Hepatocyte (in vitro differentiated cells): ENCODE measurements at regions not wholly inside any gene's neighbourhood (a gene's known extent, or its start where the extent isn't known, plus 50 kb on each side); places are given as distances from the start of the nearest gene placed in this dataset.

Source experiments
- DNase-seq: peaks from one replicate; pipeline ENCODE4 v3.0.0-alpha.2; 2016; ENCODE audit warnings: low spot score
- H2AFZ ChIP-seq: fragments of 200-600 bp; sonication (generic); 2 replicates; pipeline ENCODE4 v1.6.0; 2016; ENCODE audit warnings: antibody characterized with exemption, mild to moderate bottlenecking
- H3K27ac ChIP-seq: fragments of 200-600 bp; sonication (generic); 2 replicates; pipeline ENCODE4 v1.5.1; 2016; ENCODE audit warnings: mild to moderate bottlenecking
- H3K27me3 ChIP-seq: fragments of 200-600 bp; sonication (generic); 2 replicates; pipeline ENCODE4 v1.6.1; 2016
- H3K36me3 ChIP-seq: fragments of 200-600 bp; sonication (generic); replicated peaks from 2 replicates; pipeline ENCODE4 v1.5.1; 2016; ENCODE audit warnings: low read depth; ENCODE audit not compliant: insufficient read depth
- H3K4me1 ChIP-seq: fragments of 200-600 bp; sonication (generic); 2 replicates; pipeline ENCODE4 v1.5.1; 2016; ENCODE audit warnings: mild to moderate bottlenecking, moderate library complexity; ENCODE audit not compliant: insufficient read depth
- H3K4me2 ChIP-seq: fragments of 200-600 bp; sonication (generic); 2 replicates; pipeline ENCODE4 v1.6.0; 2016
- H3K4me3 ChIP-seq: fragments of 200-600 bp; sonication (generic); 2 replicates; pipeline ENCODE4 v1.5.1; 2016; ENCODE audit warnings: mild to moderate bottlenecking
- H3K79me2 ChIP-seq: fragments of 200-600 bp; sonication (generic); 2 replicates; pipeline ENCODE4 v1.6.0; 2017; ENCODE audit warnings: mild to moderate bottlenecking
- H3K9me2 ChIP-seq: fragments of 200-600 bp; sonication (generic); replicated peaks from 2 replicates; pipeline ENCODE4 v1.6.0; 2017; ENCODE audit warnings: mild to moderate bottlenecking; ENCODE audit not compliant: insufficient read depth
- H3K9me3 ChIP-seq: fragments of 200-600 bp; sonication (generic); 2 replicates; pipeline ENCODE4 v1.5.1; 2016; ENCODE audit warnings: low read depth, mild to moderate bottlenecking
- H4K20me1 ChIP-seq: fragments of 200-600 bp; sonication (generic); 2 replicates; pipeline ENCODE4 v1.6.0; 2016; ENCODE audit warnings: mild to moderate bottlenecking; ENCODE audit not compliant: insufficient read depth, poor library complexity, severe bottlenecking
- EZH2 ChIP-seq: fragments of 200-600 bp; sonication (generic); IDR thresholded peaks from 2 replicates; pipeline ENCODE4 v1.6.1; 2016; ENCODE audit warnings: antibody characterized with exemption, mild to moderate bottlenecking, borderline replicate concordance
- EZH2phosphoT487 ChIP-seq: fragments of 200-600 bp; sonication (generic); IDR thresholded peaks from one replicate; pipeline ENCODE4 v1.6.1; 2018; ENCODE audit warnings: antibody characterized with exemption, mild to moderate bottlenecking, low read depth, moderate library complexity; ENCODE audit not compliant: unreplicated experiment, severe bottlenecking
- WGBS: methylation state at CpG from one replicate; pipeline ENCODE4 v1.1.6; 2016; ENCODE audit warnings: low lambda C conversion rate; ENCODE audit errors: missing lambda C conversion rate; 5-methylcytosine and 5-hydroxymethylcytosine counted together
- TF ChIP-seq, protein P1 (sequence below): fragments of 200-600 bp; sonication (generic); IDR thresholded peaks from 2 replicates; pipeline ENCODE4 v1.5.1; 2016; ENCODE audit warnings: antibody characterized with exemption, mild to moderate bottlenecking; ENCODE audit not compliant: poor library complexity

GRCh38 chr2:103335403-103335802 is 573.6 kb downstream of the TMEM182 start:
- WGBS = 92% methylated on average over 2 of the region's 2 CpGs
- H3K9me2 ChIP-seq = no peaks in the 10 kb centered on the region
- DNase-seq = no peak
- no peaks in the 10 kb centered on the region for H4K20me1 ChIP-seq
- no peak overlapping the region for H3K4me2 ChIP-seq
- H3K27ac ChIP-seq = no peak overlapping the region
- H3K79me2 ChIP-seq = no peaks in the 10 kb centered on the region
- H2AFZ ChIP-seq = no peak overlapping the region
- no peaks in the 10 kb centered on the region for H3K27me3 ChIP-seq
- TF ChIP-seq, protein P1, sequence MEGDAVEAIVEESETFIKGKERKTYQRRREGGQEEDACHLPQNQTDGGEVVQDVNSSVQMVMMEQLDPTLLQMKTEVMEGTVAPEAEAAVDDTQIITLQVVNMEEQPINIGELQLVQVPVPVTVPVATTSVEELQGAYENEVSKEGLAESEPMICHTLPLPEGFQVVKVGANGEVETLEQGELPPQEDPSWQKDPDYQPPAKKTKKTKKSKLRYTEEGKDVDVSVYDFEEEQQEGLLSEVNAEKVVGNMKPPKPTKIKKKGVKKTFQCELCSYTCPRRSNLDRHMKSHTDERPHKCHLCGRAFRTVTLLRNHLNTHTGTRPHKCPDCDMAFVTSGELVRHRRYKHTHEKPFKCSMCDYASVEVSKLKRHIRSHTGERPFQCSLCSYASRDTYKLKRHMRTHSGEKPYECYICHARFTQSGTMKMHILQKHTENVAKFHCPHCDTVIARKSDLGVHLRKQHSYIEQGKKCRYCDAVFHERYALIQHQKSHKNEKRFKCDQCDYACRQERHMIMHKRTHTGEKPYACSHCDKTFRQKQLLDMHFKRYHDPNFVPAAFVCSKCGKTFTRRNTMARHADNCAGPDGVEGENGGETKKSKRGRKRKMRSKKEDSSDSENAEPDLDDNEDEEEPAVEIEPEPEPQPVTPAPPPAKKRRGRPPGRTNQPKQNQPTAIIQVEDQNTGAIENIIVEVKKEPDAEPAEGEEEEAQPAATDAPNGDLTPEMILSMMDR = no peak
- TF ChIP-seq EZH2 (no peak), EZH2phosphoT487 (no peak)
- no peaks in the 10 kb centered on the region for H3K36me3 ChIP-seq
- H3K9me3 ChIP-seq = no peaks in the 10 kb centered on the region
- H3K4me1 ChIP-seq = no peaks in the 10 kb centered on the region
- H3K4me3 ChIP-seq = no peak overlapping the region

GRCh38 chr2:103338819-103339218 is 577.0 kb downstream of the TMEM182 start:
- H3K4me1 ChIP-seq = no peaks in the 10 kb centered on the region
- no peak overlapping the region for H3K27ac ChIP-seq
- no peak for DNase-seq
- no peak overlapping the region for H3K4me3 ChIP-seq
- no peak overlapping the region for H3K4me2 ChIP-seq
- H3K9me3 ChIP-seq = no peaks in the 10 kb centered on the region
- WGBS = 92% methylated on average over 1 of the region's 1 CpG
- no peaks in the 10 kb centered on the region for H3K9me2 ChIP-seq
- no peaks in the 10 kb centered on the region for H3K36me3 ChIP-seq
- no peaks in the 10 kb centered on the region for H4K20me1 ChIP-seq
- TF ChIP-seq, protein P1 = no peak
- TF ChIP-seq EZH2 (no peak), EZH2phosphoT487 (no peak)
- H2AFZ ChIP-seq = no peak overlapping the region
- H3K27me3 ChIP-seq = no peaks in the 10 kb centered on the region
- no peaks in the 10 kb centered on the region for H3K79me2 ChIP-seq

DNA sequence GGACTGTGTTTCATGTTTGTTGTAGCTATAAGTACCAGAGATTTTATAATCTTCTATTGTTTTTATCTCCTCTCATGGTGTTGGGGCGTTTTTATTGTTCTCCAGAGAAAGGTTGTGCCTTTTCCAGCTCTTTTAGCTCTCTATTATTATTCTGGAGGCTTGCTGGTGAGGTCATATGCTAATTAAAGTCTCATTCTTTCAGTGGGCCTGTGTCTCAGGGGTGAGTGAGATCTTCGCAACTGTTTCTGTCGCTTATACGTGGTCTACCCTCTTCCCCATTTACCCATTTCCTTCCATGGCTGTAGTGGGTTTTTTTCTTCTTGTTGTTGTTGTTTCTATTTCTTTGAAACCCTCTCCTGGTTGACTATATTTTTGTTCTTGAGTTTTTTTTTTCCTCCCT is 584.9 kb downstream of the TMEM182 start:
- WGBS = 79% methylated on average over 4 of the region's 4 CpGs
- H2AFZ ChIP-seq = no peak overlapping the region
- H3K27me3 ChIP-seq = no peaks in the 10 kb centered on the region
- H4K20me1 ChIP-seq = no peaks in the 10 kb centered on the region
- no peaks in the 10 kb centered on the region for H3K9me3 ChIP-seq
- H3K79me2 ChIP-seq = no peaks in the 10 kb centered on the region
- no peak overlapping the region for H3K4me3 ChIP-seq
- no peaks in the 10 kb centered on the region for H3K36me3 ChIP-seq
- no peak for DNase-seq
- H3K27ac ChIP-seq = no peak overlapping the region
- no peak overlapping the region for H3K4me2 ChIP-seq
- no peaks in the 10 kb centered on the region for H3K9me2 ChIP-seq
- TF ChIP-seq EZH2 = no peak
- TF ChIP-seq EZH2phosphoT487 = no peak
- TF ChIP-seq, protein P1 = no peak
- no peaks in the 10 kb centered on the region for H3K4me1 ChIP-seq

- Histone ChIP-seq H3K4me3 (no peak overlapping the region), H3K36me3 (no peaks in the 10 kb centered on the region), H3K4me1 (no peaks in the 10 kb centered on the region), H3K9me3 (no peaks in the 10 kb centered on the region), H3K79me2 (no peaks in the 10 kb centered on the region), H2AFZ (no peak overlapping the region), H3K27ac (no peak overlapping the region), H3K27me3 (no peaks in the 10 kb centered on the region), H3K4me2 (no peak overlapping the region), H3K9me2 (no peaks in the 10 kb centered on the region), H4K20me1 (no peaks in the 10 kb centered on the region)
- TF ChIP-seq EZH2phosphoT487 (no peak), EZH2 (no peak)
- TF ChIP-seq, protein P1 = no peak
- DNase-seq = no peak
- 87% methylated on average over 10 of the region's 10 CpGs for WGBS
These were observed 591.9 kb downstream of the TMEM182 start for GRCh38 chr2:103353774-103354173.
